ENCODE measurements at regions not wholly inside any gene's neighbourhood (a gene's known extent, or its start where the extent isn't known, plus 50 kb on each side); places are given as distances from the start of the nearest gene placed in this dataset.
"Not testable (repeated sequence)": the region's sequence is repeated elsewhere in the genome, so short reads cannot be mapped to it uniquely, and the experiment has no call there.

- H3K9me3 Mint-ChIP-seq = no peaks in the 10 kb centered on the region
- no peak overlapping the region for H3K27ac Mint-ChIP-seq
- H3K27me3 Mint-ChIP-seq = peaks cover 16 to 29% of the 10 kb centered on the region in 2 donors
- no peak overlapping the region for H3K4me3 Mint-ChIP-seq
- ATAC-seq (no peak), DNase-seq (ENCODE audit: low spot score) (no peak)
- H3K4me1 Mint-ChIP-seq (ENCODE audit: low read depth in 2 of 2) = no peaks in the 10 kb centered on the region
- H3K36me3 Mint-ChIP-seq = no peaks in the 10 kb centered on the region
These were observed 51.4 kb upstream of the LSM6 start for GRCh38 chr4:146124023-146124680.

GRCh38 chr4:146123231-146123630 lies 52.3 kb upstream of the LSM6 start:
- Mint-ChIP-seq H3K27ac (no peak overlapping the region), H3K27me3 (peaks cover 19 to 36% of the 10 kb centered on the region in 2 donors)
- no peak for DNase-seq (ENCODE audit: low spot score)

GRCh38 chr4:146122398-146122797 lies 53.1 kb upstream of the LSM6 start:
- no peak for DNase-seq (ENCODE audit: low spot score)
- peaks cover 27 to 44% of the 10 kb centered on the region in 2 donors for H3K27me3 Mint-ChIP-seq
- H3K4me3 Mint-ChIP-seq = no peak overlapping the region
- no peaks in the 10 kb centered on the region for H3K9me3 Mint-ChIP-seq
- H3K4me1 Mint-ChIP-seq (ENCODE audit: low read depth in 2 of 2) = no peaks in the 10 kb centered on the region
- no peaks in the 10 kb centered on the region for H3K36me3 Mint-ChIP-seq
- H3K27ac Mint-ChIP-seq = no peak overlapping the region
- ATAC-seq = no peak

More at GRCh38 chr4:146123231-146123630, 52.3 kb upstream of the LSM6 start:
- no peak for ATAC-seq
- no peaks in the 10 kb centered on the region for H3K4me1 Mint-ChIP-seq (ENCODE audit: low read depth in 2 of 2)
- no peak overlapping the region for H3K4me3 Mint-ChIP-seq
- no peaks in the 10 kb centered on the region for H3K9me3 Mint-ChIP-seq
- no peaks in the 10 kb centered on the region for H3K36me3 Mint-ChIP-seq

- Mint-ChIP-seq H3K27me3 (peaks cover 31 to 50% of the 10 kb centered on the region in 2 donors), H3K27ac (no peak overlapping the region), H3K36me3 (no peaks in the 10 kb centered on the region), H3K9me3 (no peaks in the 10 kb centered on the region), H3K4me1 (ENCODE audit: low read depth in 2 of 2) (no peaks in the 10 kb centered on the region), H3K4me3 (no peak overlapping the region)
- DNase-seq (ENCODE audit: low spot score) = no peak
- no peak for ATAC-seq
These were observed 53.8 kb upstream of the LSM6 start for GRCh38 chr4:146121757-146122156.

- no peak for ATAC-seq
- DNase-seq (ENCODE audit: low spot score) = no peak
- Mint-ChIP-seq H3K4me1 (ENCODE audit: low read depth in 2 of 2) (no peaks in the 10 kb centered on the region), H3K36me3 (no peaks in the 10 kb centered on the region), H3K4me3 (no peak overlapping the region), H3K27me3 (peaks cover 35 to 66% of the 10 kb centered on the region in 2 donors), H3K9me3 (no peaks in the 10 kb centered on the region), H3K27ac (no peak overlapping the region)
These were observed 55.6 kb upstream of the LSM6 start for GRCh38 chr4:146119845-146120404.

- no peaks in the 10 kb centered on the region for H3K36me3 Mint-ChIP-seq
- H3K27me3 Mint-ChIP-seq = peaks cover 30 to 66% of the 10 kb centered on the region in 2 donors
- no peak for ATAC-seq
These were observed 61.5 kb upstream of the LSM6 start for GRCh38 chr4:146114066-146114465.

GRCh38 chr4:146113171-146113570 lies 62.3 kb upstream of the LSM6 start:
- peaks cover 29 to 59% of the 10 kb centered on the region in 2 donors for H3K27me3 Mint-ChIP-seq
- DNase-seq (ENCODE audit: low spot score) (no peak), ATAC-seq (no peak)
- no peak overlapping the region for H3K27ac Mint-ChIP-seq
- no peak overlapping the region for H3K4me3 Mint-ChIP-seq
- H3K36me3 Mint-ChIP-seq = no peaks in the 10 kb centered on the region
- no peaks in the 10 kb centered on the region for H3K9me3 Mint-ChIP-seq
- H3K4me1 Mint-ChIP-seq (ENCODE audit: low read depth in 2 of 2) = no peaks in the 10 kb centered on the region

More at GRCh38 chr4:146114066-146114465, 61.5 kb upstream of the LSM6 start:
- Mint-ChIP-seq H3K9me3 (no peaks in the 10 kb centered on the region), H3K4me3 (no peak overlapping the region), H3K27ac (no peak overlapping the region), H3K4me1 (ENCODE audit: low read depth in 2 of 2) (no peaks in the 10 kb centered on the region)
- DNase-seq (ENCODE audit: low spot score) = no peak

- Mint-ChIP-seq H3K27ac (no peak overlapping the region), H3K4me1 (ENCODE audit: low read depth in 2 of 2) (no peaks in the 10 kb centered on the region), H3K27me3 (peaks cover 21 to 52% of the 10 kb centered on the region in 2 donors), H3K9me3 (no peaks in the 10 kb centered on the region), H3K36me3 (no peaks in the 10 kb centered on the region), H3K4me3 (no peak overlapping the region)
- ATAC-seq (no peak), DNase-seq (ENCODE audit: low spot score) (no peak)
These were observed 63.1 kb upstream of the LSM6 start for GRCh38 chr4:146112389-146112788.

- Mint-ChIP-seq H3K27me3 (peaks cover 16 to 39% of the 10 kb centered on the region in 2 donors), H3K9me3 (no peaks in the 10 kb centered on the region), H3K36me3 (no peaks in the 10 kb centered on the region), H3K4me3 (no peak overlapping the region), H3K4me1 (ENCODE audit: low read depth in 2 of 2) (peaks cover 0 to under 1% of the 10 kb centered on the region in 2 donors), H3K27ac (no peak overlapping the region)
- DNase-seq (ENCODE audit: low spot score) (no peak), ATAC-seq (no peak)
These were observed 64.5 kb upstream of the LSM6 start for GRCh38 chr4:146110871-146111485.

- ATAC-seq (no peak), DNase-seq (ENCODE audit: low spot score) (no peak)
- peaks cover 17 to 18% of the 10 kb centered on the region in 2 donors for H3K27me3 Mint-ChIP-seq
- H3K36me3 Mint-ChIP-seq = no peaks in the 10 kb centered on the region
- H3K9me3 Mint-ChIP-seq = no peaks in the 10 kb centered on the region
- no peak overlapping the region for H3K27ac Mint-ChIP-seq
- H3K4me1 Mint-ChIP-seq (ENCODE audit: low read depth in 2 of 2) = peaks cover 0 to 4% of the 10 kb centered on the region in 2 donors
- H3K4me3 Mint-ChIP-seq = no peak overlapping the region
These were observed 66.8 kb upstream of the LSM6 start for GRCh38 chr4:146108756-146109155.

- Mint-ChIP-seq H3K36me3 (no peaks in the 10 kb centered on the region), H3K4me1 (ENCODE audit: low read depth in 2 of 2) (peaks cover 0 to 4% of the 10 kb centered on the region in 2 donors), H3K27ac (no peak overlapping the region), H3K4me3 (no peak overlapping the region), H3K9me3 (no peaks in the 10 kb centered on the region), H3K27me3 (peaks cover 12 to 16% of the 10 kb centered on the region in 2 donors)
- DNase-seq (ENCODE audit: low spot score) (no peak), ATAC-seq (no peak)
These were observed 67.8 kb upstream of the LSM6 start for GRCh38 chr4:146107587-146108240.

GRCh38 chr4:146105464-146105863 lies 70.1 kb upstream of the LSM6 start:
- Mint-ChIP-seq H3K27ac (no peak overlapping the region), H3K4me3 (peak overlapping the region; percentile 55), H3K27me3 (peaks cover 12 to 13% of the 10 kb centered on the region in 2 donors), H3K4me1 (ENCODE audit: low read depth in 2 of 2) (peaks cover 0 to 4% of the 10 kb centered on the region in 2 donors), H3K36me3 (no peaks in the 10 kb centered on the region), H3K9me3 (no peaks in the 10 kb centered on the region)
- DNase-seq (ENCODE audit: low spot score) (no peak), ATAC-seq (no peak)

- Mint-ChIP-seq H3K9me3 (no peaks in the 10 kb centered on the region), H3K27me3 (peaks cover 9 to 13% of the 10 kb centered on the region in 2 donors), H3K4me1 (ENCODE audit: low read depth in 2 of 2) (peaks cover 0 to 4% of the 10 kb centered on the region in 2 donors), H3K36me3 (no peaks in the 10 kb centered on the region), H3K4me3 (no peak overlapping the region), H3K27ac (no peak overlapping the region)
- ATAC-seq = no peak
- DNase-seq (ENCODE audit: low spot score) = no peak
These were observed 71.0 kb upstream of the LSM6 start for GRCh38 chr4:146104541-146104940.

GRCh38 chr4:146104052-146104451 lies 71.5 kb upstream of the LSM6 start:
- peaks cover 9 to 13% of the 10 kb centered on the region in 2 donors for H3K27me3 Mint-ChIP-seq
- DNase-seq (ENCODE audit: low spot score); H3K36me3 Mint-ChIP-seq; H3K4me1 Mint-ChIP-seq (ENCODE audit: low read depth in 2 of 2); H3K4me3 Mint-ChIP-seq; ATAC-seq; H3K9me3 Mint-ChIP-seq; H3K27ac Mint-ChIP-seq: not testable (repeated sequence)
